ENCODE measurements at regions not wholly inside any gene's neighbourhood (a gene's known extent, or its start where the extent isn't known, plus 50 kb on each side); places are given as distances from the start of the nearest gene placed in this dataset.
"Not testable (repeated sequence)": the region's sequence is repeated elsewhere in the genome, so short reads cannot be mapped to it uniquely, and the experiment has no call there.

GRCh38 chr3:27641888-27642601 is 80.1 kb downstream of the EOMES start:
- Mint-ChIP-seq H3K9me3 (no peaks in the 10 kb centered on the region), H3K4me1 (peaks cover 16% of the 10 kb centered on the region), H3K4me3 (no peak overlapping the region), H3K27me3 (peaks cover 7% of the 10 kb centered on the region), H3K36me3 (ENCODE audit: low read depth) (peaks cover 9% of the 10 kb centered on the region), H3K27ac (no peak overlapping the region)
- ChIA-PET CTCF (no interaction called here), POLR2A (no interaction called here)
- no peak for DNase-seq

DNA sequence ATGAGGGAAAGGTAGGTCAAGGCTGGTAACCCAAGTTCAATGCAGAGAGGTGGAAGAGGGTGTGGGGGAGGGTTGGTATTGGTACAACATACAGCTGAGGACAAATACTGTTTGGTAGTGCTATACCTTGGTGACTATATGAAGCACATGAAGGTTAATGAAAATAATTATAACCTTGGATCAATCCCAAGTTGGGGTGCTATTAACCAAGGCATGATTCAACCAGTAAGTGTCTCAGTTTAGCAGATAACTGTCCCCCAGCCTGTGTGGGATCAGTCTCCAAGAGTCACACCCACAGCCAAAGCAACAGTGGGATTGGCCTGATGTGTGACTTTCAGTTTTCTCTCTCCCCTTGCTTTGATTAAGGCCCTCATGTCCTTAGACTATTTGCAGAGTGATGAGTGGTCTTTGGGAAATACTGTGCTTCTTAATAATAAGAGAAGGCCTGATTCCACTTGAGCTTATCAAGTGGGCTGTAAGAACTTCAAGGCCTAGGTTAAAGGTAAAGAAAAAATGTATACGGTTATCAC is 80.8 kb downstream of the EOMES start:
- Mint-ChIP-seq H3K27ac (no peak overlapping the region), H3K4me1 (peaks cover 16% of the 10 kb centered on the region), H3K4me3 (no peak overlapping the region), H3K27me3 (peaks cover 7% of the 10 kb centered on the region), H3K36me3 (ENCODE audit: low read depth) (peaks cover 9% of the 10 kb centered on the region), H3K9me3 (no peaks in the 10 kb centered on the region)
- CTCF ChIA-PET, result interaction anchor here (0.7 kb wide), 1 partner anchor 9 kb away, joined by 3 read pairs; no protein-coding TSS in a partner anchor
- POLR2A ChIA-PET, result no interaction called here
- no peak for DNase-seq

DNA sequence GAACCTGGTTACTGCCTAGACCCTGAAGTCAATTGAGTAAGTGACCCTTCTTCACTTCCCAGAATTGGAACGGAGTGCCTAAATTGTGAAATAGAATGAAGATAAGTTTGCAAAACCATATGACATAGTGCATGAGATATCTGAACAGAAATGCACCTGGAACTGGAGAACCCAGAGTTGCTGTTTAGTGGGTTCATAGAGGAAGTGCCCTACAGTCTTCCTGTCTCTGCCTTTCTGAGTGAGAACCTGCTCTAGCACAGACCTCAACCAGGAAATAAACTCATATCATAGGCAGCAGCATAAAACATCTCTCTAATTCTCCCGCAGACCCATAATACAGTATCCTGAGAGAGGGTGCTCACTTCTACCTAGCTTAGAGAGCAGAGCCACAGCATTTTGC is 82.9 kb downstream of the EOMES start:
- Mint-ChIP-seq H3K4me1 (peaks cover 16% of the 10 kb centered on the region), H3K36me3 (ENCODE audit: low read depth) (peaks cover 9% of the 10 kb centered on the region), H3K4me3 (peak overlapping the region; percentile 12), H3K27me3 (peaks cover 7% of the 10 kb centered on the region), H3K9me3 (no peaks in the 10 kb centered on the region), H3K27ac (peak overlapping the region; percentile 89)
- ChIA-PET POLR2A (no interaction called here), CTCF (no interaction called here)
- peak; percentile 38 for DNase-seq

GRCh38 chr3:27638594-27638993 is 83.5 kb downstream of the EOMES start:
- DNase-seq, result no peak
- Mint-ChIP-seq H3K27ac (no peak overlapping the region), H3K4me1 (peaks cover 19% of the 10 kb centered on the region), H3K27me3 (peaks cover 7% of the 10 kb centered on the region), H3K36me3 (ENCODE audit: low read depth) (peaks cover 9% of the 10 kb centered on the region), H3K9me3 (no peaks in the 10 kb centered on the region), H3K4me3 (no peak overlapping the region)
- ChIA-PET CTCF (no interaction called here), POLR2A (no interaction called here)

DNA sequence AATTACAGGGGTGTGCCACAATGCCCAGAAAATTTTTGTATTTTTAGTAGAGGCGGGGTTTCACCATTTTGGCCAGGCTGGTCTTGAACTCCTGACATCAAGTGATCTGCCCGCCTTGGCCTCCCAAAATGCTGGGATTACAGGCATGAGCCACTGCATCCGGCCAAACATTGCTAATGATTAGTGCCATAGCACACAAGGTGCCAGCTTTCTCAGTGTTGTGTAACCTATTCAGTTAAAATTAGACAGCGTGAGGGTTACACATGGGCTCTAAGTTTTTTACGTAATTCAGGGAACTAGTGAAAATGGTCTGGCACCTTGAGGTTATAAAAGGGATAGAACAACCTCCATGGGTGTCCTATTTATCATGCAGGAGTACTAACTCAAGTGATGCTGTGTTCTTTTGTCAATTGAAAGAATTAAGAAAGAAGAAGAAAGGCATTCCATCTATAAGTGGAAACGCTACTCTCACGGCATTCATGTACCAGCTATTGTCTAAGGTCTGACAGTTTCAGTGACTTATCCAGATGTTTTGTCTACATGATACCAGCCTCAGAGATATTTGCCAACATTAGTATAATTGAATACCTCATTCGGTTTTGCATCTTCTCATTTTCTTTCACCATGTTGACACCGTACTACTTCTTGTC is 84.7 kb downstream of the EOMES start:
- Mint-ChIP-seq H3K4me3 (no peak overlapping the region), H3K27ac (no peak overlapping the region), H3K4me1 (peaks cover 26% of the 10 kb centered on the region), H3K9me3 (no peaks in the 10 kb centered on the region), H3K27me3 (no peaks in the 10 kb centered on the region), H3K36me3 (ENCODE audit: low read depth) (peaks cover 9% of the 10 kb centered on the region)
- no peak for DNase-seq
- POLR2A ChIA-PET, result no interaction called here
- CTCF ChIA-PET, result no interaction called here

GRCh38 chr3:27635006-27635405 is 87.1 kb downstream of the EOMES start:
- H3K9me3 Mint-ChIP-seq; H3K27ac Mint-ChIP-seq; CTCF ChIA-PET; H3K27me3 Mint-ChIP-seq; POLR2A ChIA-PET; H3K36me3 Mint-ChIP-seq (ENCODE audit: low read depth); DNase-seq; H3K4me3 Mint-ChIP-seq: not testable (repeated sequence)
- peaks cover 36% of the 10 kb centered on the region for H3K4me1 Mint-ChIP-seq

- Mint-ChIP-seq H3K27ac (peak overlapping the region; percentile 81), H3K9me3 (no peaks in the 10 kb centered on the region), H3K4me1 (peaks cover 38% of the 10 kb centered on the region), H3K36me3 (ENCODE audit: low read depth) (no peaks in the 10 kb centered on the region), H3K4me3 (peak overlapping the region; percentile 66), H3K27me3 (no peaks in the 10 kb centered on the region)
- CTCF ChIA-PET, result interaction anchor here (1.1 to 1.4 kb wide), 4 partner anchors 10 to 68 kb away, joined by 3 to 5 read pairs (median 4); no protein-coding TSS in a partner anchor
- DNase-seq, result peak; percentile 20
- POLR2A ChIA-PET, result interaction anchor here (0.6 to 0.8 kb wide), 2 partner anchors 42 to 97 kb away, joined by 3 read pairs; no protein-coding TSS in a partner anchor
Observed at GRCh38 chr3:27633224-27633545, 88.9 kb downstream of the EOMES start.

DNA sequence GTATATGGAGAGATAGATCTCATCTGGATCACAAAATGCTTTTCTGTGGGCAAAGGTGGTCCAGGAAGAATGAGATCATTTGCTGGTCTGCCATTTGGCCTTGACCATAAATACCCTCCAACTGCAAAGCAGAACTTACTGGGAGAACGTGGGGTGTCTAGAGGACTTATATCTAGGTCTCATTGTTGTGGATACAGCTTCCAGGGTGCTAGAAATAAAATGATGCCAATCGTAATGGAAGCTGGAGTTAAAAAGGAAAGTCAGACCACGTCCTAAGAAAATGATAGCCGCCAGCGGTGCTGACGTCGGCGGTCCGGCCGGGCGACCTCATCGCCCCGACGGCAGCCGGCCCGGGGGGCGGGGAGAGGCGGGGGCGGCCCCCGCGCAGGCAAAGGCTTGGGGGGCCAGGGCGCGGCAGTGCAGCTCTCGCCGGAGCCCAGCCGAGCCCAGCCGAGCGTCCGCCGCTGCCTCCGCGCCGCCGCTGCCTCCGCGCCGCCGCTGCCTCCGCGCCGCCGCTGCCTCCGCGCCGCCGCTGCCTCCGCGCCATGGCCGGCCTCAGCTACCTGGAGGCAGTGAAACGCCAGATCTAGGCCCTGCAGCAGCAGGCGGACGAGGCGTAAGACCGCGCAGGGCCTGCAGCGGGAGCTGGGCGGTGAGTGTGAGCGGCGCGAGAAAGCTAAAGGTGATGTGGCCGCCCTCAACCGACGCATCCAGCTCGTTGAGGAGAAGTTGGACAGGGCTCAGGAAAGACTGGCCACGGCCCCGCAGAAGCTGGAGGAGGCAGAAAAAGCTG is 89.5 kb downstream of the EOMES start:
- Mint-ChIP-seq H3K27ac (peak overlapping the region; percentile 85), H3K27me3 (no peaks in the 10 kb centered on the region), H3K9me3 (no peaks in the 10 kb centered on the region), H3K4me1 (peaks cover 42% of the 10 kb centered on the region), H3K4me3 (peak overlapping the region; percentile 70), H3K36me3 (ENCODE audit: low read depth) (peaks cover 1% of the 10 kb centered on the region)
- ChIA-PET POLR2A (interaction anchor here (0.6 to 0.8 kb wide), 2 partner anchors 42 to 97 kb away, joined by 3 read pairs; no protein-coding TSS in a partner anchor), CTCF (interaction anchor here (0.6 to 1.4 kb wide), 10 partner anchors 11 to 660 kb away, joined by 3 to 5 read pairs (median 4); no protein-coding TSS in a partner anchor)
- peak; percentile 27 for DNase-seq

DNA sequence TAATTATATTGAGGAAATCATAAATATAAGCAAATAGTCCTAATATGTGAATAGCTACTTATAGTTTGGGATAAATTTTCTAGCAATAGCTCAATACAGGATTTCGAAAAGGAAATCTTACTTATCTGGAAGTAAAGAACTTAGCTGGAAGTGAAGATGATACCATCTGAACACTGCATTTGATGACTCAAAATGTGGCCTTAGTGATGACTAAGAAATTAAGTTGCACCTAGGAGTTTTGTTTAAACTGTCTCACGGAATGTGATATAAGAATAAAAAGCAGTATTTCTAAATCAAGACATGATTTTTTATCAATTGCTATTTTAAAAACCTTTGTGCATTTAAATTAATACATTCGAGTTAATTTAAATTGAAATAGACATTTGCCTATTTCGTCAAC is 91.2 kb downstream of the EOMES start:
- H3K4me3 Mint-ChIP-seq, result no peak overlapping the region
- peaks cover 1% of the 10 kb centered on the region for H3K36me3 Mint-ChIP-seq (ENCODE audit: low read depth)
- no peak for DNase-seq
- H3K27me3 Mint-ChIP-seq, result no peaks in the 10 kb centered on the region
- POLR2A ChIA-PET, result no interaction called here
- CTCF ChIA-PET, result interaction anchor here (0.5 kb wide), 1 partner anchor 1062 kb away, joined by 4 read pairs; no protein-coding TSS in a partner anchor
- peaks cover 1% of the 10 kb centered on the region for H3K9me3 Mint-ChIP-seq
- no peak overlapping the region for H3K27ac Mint-ChIP-seq
- H3K4me1 Mint-ChIP-seq, result peaks cover 53% of the 10 kb centered on the region

DNA sequence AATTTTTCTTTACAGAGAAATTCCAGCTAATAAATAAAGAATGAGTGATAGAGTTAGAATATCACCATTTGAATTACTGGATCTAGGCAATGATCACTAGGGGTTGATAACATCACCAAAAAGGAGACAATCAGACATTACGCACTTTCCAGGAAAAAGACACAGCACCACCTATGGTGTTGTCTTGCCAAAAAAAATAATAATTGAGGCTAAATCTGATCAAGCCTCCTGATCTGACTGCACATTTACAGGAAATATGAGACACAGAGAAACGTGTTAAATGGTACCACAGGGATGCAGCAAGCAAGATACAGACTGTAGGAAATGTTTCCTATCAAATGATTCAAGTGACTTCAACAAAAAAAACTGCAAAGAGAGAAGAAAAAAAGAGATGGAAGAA is 92.8 kb downstream of the EOMES start:
- H3K4me3 Mint-ChIP-seq, result no peak overlapping the region
- H3K27ac Mint-ChIP-seq, result no peak overlapping the region

GRCh38 chr3:27628026-27628750 is 93.9 kb downstream of the EOMES start:
- Mint-ChIP-seq H3K36me3 (ENCODE audit: low read depth) (peaks cover 1% of the 10 kb centered on the region), H3K27me3 (no peaks in the 10 kb centered on the region), H3K27ac (peak overlapping the region; percentile 72), H3K4me3 (peak overlapping the region; percentile 31), H3K9me3 (peaks cover 2% of the 10 kb centered on the region), H3K4me1 (peaks cover 58% of the 10 kb centered on the region)
- ChIA-PET CTCF (interaction anchor here (1.5 kb wide), 1 partner anchor 37 kb away, joined by 4 read pairs; no protein-coding TSS in a partner anchor), POLR2A (interaction anchor here (0.5 kb wide), 1 partner anchor 721 kb away, joined by 6 read pairs; no protein-coding TSS in a partner anchor)
- no peak for DNase-seq

More for the DNA sequence above, 92.8 kb downstream of the EOMES start:
- Mint-ChIP-seq H3K27me3 (no peaks in the 10 kb centered on the region), H3K9me3 (peaks cover 2% of the 10 kb centered on the region), H3K4me1 (peaks cover 62% of the 10 kb centered on the region), H3K36me3 (ENCODE audit: low read depth) (peaks cover 1% of the 10 kb centered on the region)
- DNase-seq, result no peak
- ChIA-PET POLR2A (no interaction called here), CTCF (interaction anchor here (1.5 kb wide), 1 partner anchor 39 kb away, joined by 4 read pairs; no protein-coding TSS in a partner anchor)

GRCh38 chr3:27626596-27627118 is 95.5 kb downstream of the EOMES start:
- Mint-ChIP-seq H3K36me3 (ENCODE audit: low read depth) (peaks cover 1% of the 10 kb centered on the region), H3K4me1 (peaks cover 50% of the 10 kb centered on the region), H3K4me3 (no peak overlapping the region), H3K9me3 (peaks cover 5% of the 10 kb centered on the region), H3K27me3 (no peaks in the 10 kb centered on the region), H3K27ac (no peak overlapping the region)
- no peak for DNase-seq
- ChIA-PET POLR2A (no interaction called here), CTCF (interaction anchor here (1.0 kb wide), 1 partner anchor 14 kb away, joined by 5 read pairs; no protein-coding TSS in a partner anchor)

Measured in activated CD4-positive, alpha-beta T cell treated with anti-CD3 and anti-CD28 coated beads, Interleukin-2, amount 10 ng/mL, durations not matched to agents 7 days and 5 days (primary cell).